BLaER1 (cell line): ENCODE measurements at regions not wholly inside any gene's neighbourhood (a gene's known extent, or its start where the extent isn't known, plus 50 kb on each side); places are given as distances from the start of the nearest gene placed in this dataset.

ENCODE experiments used
- H3K27ac ChIP-seq: shearing (Covaris generic); formaldehyde crosslinking; 2 replicates; pipeline ENCODE4 v1.8.1; 2022
- H3K27me3 ChIP-seq: shearing (Covaris generic); formaldehyde crosslinking; 2 replicates; pipeline ENCODE4 v1.8.1; 2022
- H3K36me3 ChIP-seq: shearing (Covaris generic); formaldehyde crosslinking; 2 replicates; pipeline ENCODE4 v1.8.1; 2022
- H3K4me1 ChIP-seq: shearing (Covaris generic); formaldehyde crosslinking; 2 replicates; pipeline ENCODE4 v1.8.1; 2022
- H3K4me2 ChIP-seq: shearing (Covaris generic); formaldehyde crosslinking; 2 replicates; pipeline ENCODE4 v1.8.1; 2022
- H3K4me3 ChIP-seq: shearing (Covaris generic); formaldehyde crosslinking; 2 replicates; pipeline ENCODE4 v1.8.1; 2022
- H3K9ac ChIP-seq: shearing (Covaris generic); formaldehyde crosslinking; 2 replicates; pipeline ENCODE4 v1.8.1; 2022
- H3K9me3 ChIP-seq: shearing (Covaris generic); formaldehyde crosslinking; 2 replicates; pipeline ENCODE4 v1.8.1; 2022
- H4K20me1 ChIP-seq: shearing (Covaris generic); formaldehyde crosslinking; 2 replicates; pipeline ENCODE4 v1.8.1; 2022
- Cebpa-rat ChIP-seq: shearing (Covaris generic); IDR thresholded peaks from 2 replicates; pipeline ENCODE4 v1.8.1; 2022

DNA sequence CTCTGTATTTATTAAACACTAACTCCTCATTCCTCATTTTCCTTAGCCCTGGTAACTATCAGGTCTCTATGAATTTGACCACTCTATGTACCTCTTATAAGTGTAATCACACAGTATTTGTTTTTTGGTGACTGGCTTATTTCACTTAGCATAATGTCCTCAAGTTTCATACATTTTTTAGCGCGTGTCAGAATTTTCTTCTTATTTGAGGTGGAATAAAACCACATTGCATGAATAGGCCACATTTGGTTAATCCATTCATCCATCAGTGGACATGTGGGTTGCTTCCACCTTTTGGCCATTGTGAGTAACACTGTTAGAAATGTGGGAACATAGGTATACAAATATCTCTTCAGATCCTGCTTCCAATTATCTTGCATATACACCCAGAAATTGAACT, 341.2 kb upstream of the BOD1L1 start:
- Histone ChIP-seq H3K9me3 (no peaks in the 10 kb centered on the region), H4K20me1 (no peaks in the 10 kb centered on the region), H3K9ac (no peak overlapping the region), H3K4me1 (no peaks in the 10 kb centered on the region), H3K36me3 (no peaks in the 10 kb centered on the region), H3K4me3 (no peak overlapping the region), H3K27ac (no peak overlapping the region), H3K4me2 (no peak overlapping the region), H3K27me3 (no peaks in the 10 kb centered on the region)
- TF ChIP-seq Cebpa-rat, result no peak

GRCh38 chr4:13970349-13970748, 342.8 kb upstream of the BOD1L1 start:
- Histone ChIP-seq H3K9ac (no peak overlapping the region), H4K20me1 (no peaks in the 10 kb centered on the region), H3K4me3 (no peak overlapping the region), H3K4me2 (no peak overlapping the region), H3K27ac (no peak overlapping the region), H3K9me3 (no peaks in the 10 kb centered on the region), H3K36me3 (no peaks in the 10 kb centered on the region), H3K4me1 (no peaks in the 10 kb centered on the region), H3K27me3 (no peaks in the 10 kb centered on the region)
- TF ChIP-seq Cebpa-rat, result no peak

- Histone ChIP-seq H4K20me1 (no peaks in the 10 kb centered on the region), H3K4me3 (no peak overlapping the region), H3K4me2 (no peak overlapping the region), H3K27ac (no peak overlapping the region), H3K9ac (no peak overlapping the region), H3K36me3 (no peaks in the 10 kb centered on the region), H3K9me3 (no peaks in the 10 kb centered on the region), H3K4me1 (no peaks in the 10 kb centered on the region), H3K27me3 (no peaks in the 10 kb centered on the region)
- TF ChIP-seq Cebpa-rat, result no peak
Measured at GRCh38 chr4:13977746-13978145, 350.2 kb upstream of the BOD1L1 start.

DNA sequence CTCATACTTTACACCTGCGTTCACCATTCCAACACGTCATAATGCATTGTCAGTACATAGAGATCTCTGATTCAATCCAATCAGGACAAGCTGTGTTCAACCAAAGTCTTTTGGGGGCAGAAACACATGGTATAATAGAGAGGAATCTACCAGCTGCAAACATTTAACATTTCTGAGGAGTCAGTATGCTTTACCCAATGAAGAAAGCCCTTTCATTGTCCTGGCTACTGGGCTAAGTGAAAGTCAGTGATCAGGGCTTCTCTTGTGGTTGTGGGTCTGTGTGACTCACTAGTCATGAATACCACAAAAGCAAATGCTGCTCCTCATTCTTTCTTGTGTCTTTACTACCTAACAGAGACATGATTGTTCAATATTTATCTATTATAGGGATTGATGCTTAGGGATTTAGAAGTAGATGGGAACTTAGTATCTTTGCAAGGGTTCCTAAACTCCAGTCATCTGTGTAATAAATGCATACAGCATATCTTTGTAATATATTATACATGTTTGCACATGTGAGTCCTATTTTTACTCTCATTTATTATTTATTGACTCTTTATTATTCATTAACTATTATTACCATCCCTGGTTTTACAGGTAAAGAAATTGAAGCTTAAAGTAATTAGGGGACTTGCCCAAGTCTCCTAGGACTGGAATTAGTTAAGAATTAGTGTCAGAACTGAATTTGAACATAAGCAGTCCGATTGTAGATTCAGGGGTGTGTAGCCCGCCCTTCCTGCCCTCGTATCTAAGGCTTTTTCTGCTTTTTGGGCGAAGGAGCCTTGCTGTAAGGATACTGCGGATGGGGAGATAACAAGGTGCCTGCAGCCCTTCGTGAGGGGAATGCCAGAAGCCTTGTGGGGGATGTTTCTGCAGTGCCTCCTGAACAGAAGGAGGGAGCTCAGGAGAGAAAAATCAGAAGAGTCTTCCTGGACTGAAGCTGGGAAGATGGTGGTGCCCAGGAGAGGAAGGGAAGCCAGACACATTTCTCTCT, 353.1 kb upstream of the BOD1L1 start:
- no peaks in the 10 kb centered on the region for H3K36me3 ChIP-seq
- no peak overlapping the region for H3K9ac ChIP-seq
- no peak overlapping the region for H3K27ac ChIP-seq
- H3K9me3 ChIP-seq, result no peaks in the 10 kb centered on the region
- H4K20me1 ChIP-seq, result no peaks in the 10 kb centered on the region
- H3K27me3 ChIP-seq, result no peaks in the 10 kb centered on the region
- no peak overlapping the region for H3K4me2 ChIP-seq
- TF ChIP-seq Cebpa-rat, result no peak
- H3K4me3 ChIP-seq, result no peak overlapping the region
- no peaks in the 10 kb centered on the region for H3K4me1 ChIP-seq

DNA sequence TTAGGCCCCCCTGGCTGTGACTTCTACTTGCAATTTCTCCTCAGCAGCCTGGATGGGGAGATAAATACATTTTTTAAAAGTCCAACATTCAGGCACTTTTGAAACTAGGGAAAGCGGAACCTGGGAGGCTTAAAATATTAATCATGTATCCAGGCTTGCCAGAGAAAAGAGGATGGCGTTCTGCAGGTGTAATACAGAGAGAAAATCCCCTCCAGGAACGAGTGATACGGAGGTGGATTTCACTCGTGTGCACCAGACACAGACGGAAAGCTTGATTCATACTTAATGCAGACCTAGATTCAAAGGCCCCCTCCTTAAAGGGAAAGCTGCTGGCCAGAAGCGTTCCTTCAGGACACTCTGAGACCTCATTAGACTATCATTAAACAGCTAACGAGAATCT, 354.0 kb upstream of the BOD1L1 start:
- no peaks in the 10 kb centered on the region for H3K4me1 ChIP-seq
- H3K4me3 ChIP-seq, result no peak overlapping the region
- no peaks in the 10 kb centered on the region for H3K36me3 ChIP-seq
- TF ChIP-seq Cebpa-rat, result no peak
- H3K9me3 ChIP-seq, result no peaks in the 10 kb centered on the region
- no peak overlapping the region for H3K9ac ChIP-seq
- H3K27ac ChIP-seq, result no peak overlapping the region
- H4K20me1 ChIP-seq, result no peaks in the 10 kb centered on the region
- H3K27me3 ChIP-seq, result no peaks in the 10 kb centered on the region
- H3K4me2 ChIP-seq, result no peak overlapping the region

DNA sequence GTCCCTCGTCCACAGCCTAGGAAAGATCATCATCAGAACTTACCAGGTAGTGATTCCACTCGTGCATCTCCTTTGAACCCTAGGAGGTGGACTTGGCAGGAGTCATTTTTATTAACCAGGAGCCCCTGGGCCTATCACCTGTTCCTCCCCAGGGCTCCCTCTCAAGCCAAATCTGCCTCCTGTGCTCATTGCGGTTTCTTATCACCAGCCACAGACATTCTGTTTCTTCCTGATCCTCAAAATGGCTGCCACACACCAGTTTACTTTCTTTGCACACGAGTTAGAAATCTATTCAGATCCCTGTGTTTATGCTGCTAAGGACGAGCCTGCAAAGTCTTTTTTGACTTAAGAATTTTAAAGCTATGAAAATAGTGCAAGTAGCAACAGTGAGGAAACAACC, 354.5 kb upstream of the BOD1L1 start:
- TF ChIP-seq Cebpa-rat, result no peak
- no peaks in the 10 kb centered on the region for H3K27me3 ChIP-seq
- no peaks in the 10 kb centered on the region for H4K20me1 ChIP-seq
- H3K4me2 ChIP-seq, result no peak overlapping the region
- no peak overlapping the region for H3K9ac ChIP-seq
- H3K27ac ChIP-seq, result no peak overlapping the region
- no peaks in the 10 kb centered on the region for H3K9me3 ChIP-seq
- no peaks in the 10 kb centered on the region for H3K4me1 ChIP-seq
- no peaks in the 10 kb centered on the region for H3K36me3 ChIP-seq
- no peak overlapping the region for H3K4me3 ChIP-seq

DNA sequence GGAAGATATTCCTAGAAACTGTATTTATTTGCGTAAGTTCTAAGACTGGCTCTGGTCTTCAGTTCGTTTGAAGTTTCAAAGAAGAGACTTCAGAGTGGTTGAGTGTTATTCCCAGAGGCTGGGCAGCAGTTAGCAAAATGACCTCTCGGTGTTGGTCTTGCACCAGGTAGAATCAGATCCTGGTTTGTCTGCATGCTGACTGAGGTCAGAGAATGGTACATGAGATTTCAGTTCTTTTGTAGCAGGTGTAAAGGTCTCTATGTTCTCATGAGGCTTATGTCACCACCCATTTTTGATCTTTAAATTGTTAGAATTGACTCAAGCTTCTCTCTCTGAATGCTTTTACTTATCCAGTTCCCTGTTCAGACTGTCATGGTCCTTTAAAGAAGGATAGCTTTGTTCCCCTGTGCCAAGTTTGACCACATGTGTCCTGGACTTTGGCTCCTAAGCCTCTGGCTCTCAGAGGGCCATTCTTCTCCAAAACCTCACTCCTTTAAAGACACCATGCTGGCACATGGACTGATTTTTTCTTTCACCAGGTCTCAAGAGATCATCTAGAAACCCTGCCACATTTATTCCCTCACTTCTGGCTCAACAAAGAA, 355.8 kb upstream of the BOD1L1 start:
- no peak overlapping the region for H3K4me3 ChIP-seq
- H3K4me2 ChIP-seq, result no peak overlapping the region
- H3K4me1 ChIP-seq, result no peaks in the 10 kb centered on the region
- H3K9me3 ChIP-seq, result no peaks in the 10 kb centered on the region
- H4K20me1 ChIP-seq, result no peaks in the 10 kb centered on the region
- H3K27ac ChIP-seq, result no peak overlapping the region
- H3K9ac ChIP-seq, result no peak overlapping the region
- no peak for TF ChIP-seq Cebpa-rat
- H3K36me3 ChIP-seq, result no peaks in the 10 kb centered on the region
- H3K27me3 ChIP-seq, result no peaks in the 10 kb centered on the region

GRCh38 chr4:13984991-13985800, 357.7 kb upstream of the BOD1L1 start:
- Histone ChIP-seq H3K27me3 (no peaks in the 10 kb centered on the region), H3K9ac (no peak overlapping the region), H3K4me3 (no peak overlapping the region), H3K4me1 (no peaks in the 10 kb centered on the region), H3K36me3 (no peaks in the 10 kb centered on the region), H3K27ac (no peak overlapping the region), H3K4me2 (no peak overlapping the region), H4K20me1 (no peaks in the 10 kb centered on the region), H3K9me3 (no peaks in the 10 kb centered on the region)
- no peak for TF ChIP-seq Cebpa-rat

- H3K27me3 ChIP-seq, result no peaks in the 10 kb centered on the region
- no peak overlapping the region for H3K4me3 ChIP-seq
- no peak for TF ChIP-seq Cebpa-rat
- no peak overlapping the region for H3K4me2 ChIP-seq
- H3K9me3 ChIP-seq, result no peaks in the 10 kb centered on the region
- no peaks in the 10 kb centered on the region for H3K4me1 ChIP-seq
- no peak overlapping the region for H3K27ac ChIP-seq
- H4K20me1 ChIP-seq, result no peaks in the 10 kb centered on the region
- H3K9ac ChIP-seq, result no peak overlapping the region
- H3K36me3 ChIP-seq, result no peaks in the 10 kb centered on the region
Measured at GRCh38 chr4:13985837-13986236, 358.3 kb upstream of the BOD1L1 start.

DNA sequence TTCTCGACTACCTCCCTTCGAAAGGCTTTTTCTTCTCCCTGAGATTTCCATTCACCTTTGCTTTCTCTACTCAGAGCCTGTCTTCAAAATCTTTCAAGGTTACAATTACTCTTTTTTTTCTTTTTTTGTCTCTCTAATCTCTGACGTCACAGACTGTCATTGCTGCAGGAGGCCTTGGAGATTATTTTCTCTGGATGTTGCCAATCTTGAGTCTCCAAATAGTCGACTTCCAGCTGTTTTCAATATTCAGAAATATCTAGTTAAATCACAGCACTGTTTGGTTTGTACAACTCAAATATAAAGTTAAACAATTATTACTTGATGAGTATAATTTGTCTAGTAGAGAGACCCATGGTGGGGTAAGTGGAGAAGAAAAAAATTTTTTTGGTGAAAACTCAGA, 359.0 kb upstream of the BOD1L1 start:
- H3K4me1 ChIP-seq, result no peaks in the 10 kb centered on the region
- no peak overlapping the region for H3K4me2 ChIP-seq
- no peak overlapping the region for H3K27ac ChIP-seq
- no peaks in the 10 kb centered on the region for H3K36me3 ChIP-seq
- no peaks in the 10 kb centered on the region for H3K9me3 ChIP-seq
- H3K27me3 ChIP-seq, result no peaks in the 10 kb centered on the region
- H3K4me3 ChIP-seq, result no peak overlapping the region
- H4K20me1 ChIP-seq, result no peaks in the 10 kb centered on the region
- H3K9ac ChIP-seq, result no peak overlapping the region
- TF ChIP-seq Cebpa-rat, result no peak
